ENCODE measurements at regions not wholly inside any gene's neighbourhood (a gene's known extent, or its start where the extent isn't known, plus 50 kb on each side); places are given as distances from the start of the nearest gene placed in this dataset.

DNA sequence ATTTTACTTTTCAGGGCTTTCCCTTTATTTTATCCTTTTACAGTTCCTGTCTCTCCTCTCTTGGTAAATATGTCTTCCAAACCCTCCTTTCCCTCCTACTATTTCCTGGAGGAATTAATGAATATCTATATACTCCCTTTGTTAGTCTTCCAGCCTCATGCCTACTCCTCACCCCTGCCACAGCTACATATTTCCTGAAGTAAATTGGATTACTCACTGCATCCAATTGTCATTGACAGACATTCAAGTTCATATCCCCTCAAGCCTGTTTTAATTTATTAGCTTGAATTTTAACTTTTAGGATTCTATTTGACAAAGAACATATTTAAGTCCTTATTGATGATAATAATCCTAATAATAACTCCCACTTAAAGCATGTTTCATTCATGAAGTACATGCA lies 314.5 kb downstream of the TMEM161B start (continued):
- TF ChIP-seq NR1H2 (CRISPR knock-in tag; IDR thresholded peaks at IDR 0.05) (no peak), GTF2B (IDR thresholded peaks at IDR 0.05; ENCODE audit: extremely low read depth, insufficient read length) (no peak)

DNA sequence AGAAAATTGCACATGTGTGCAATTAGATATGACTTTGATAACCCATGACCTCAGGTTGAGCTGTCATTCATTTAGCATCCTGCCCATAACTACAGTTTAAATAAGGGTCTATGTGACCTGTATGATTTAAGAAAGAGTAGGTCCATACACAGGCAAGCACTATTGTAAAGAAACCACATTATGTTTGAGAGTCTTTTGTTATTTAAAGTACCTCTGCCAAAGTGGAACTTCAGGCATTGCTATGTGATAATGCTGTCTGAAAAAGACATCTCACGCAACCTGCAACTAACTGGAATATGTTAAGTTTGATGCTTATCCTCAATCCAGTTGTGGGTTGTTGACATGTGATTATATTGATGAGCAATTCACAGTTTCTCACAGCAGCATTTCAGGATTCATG lies 317.0 kb downstream of the TMEM161B start:
- Histone ChIP-seq H2AFZ (ENCODE audit: low read depth, low read length) (no peak overlapping the region), H3K4me3 (no peak overlapping the region), H3K9ac (ENCODE audit: insufficient read depth in 1 of 2, low read depth in 2 of 2, low read length in 2 of 2) (no peak overlapping the region), H4K20me1 (replicated peaks; ENCODE audit: control insufficient read depth, insufficient read depth, low read length) (no peaks in the 10 kb centered on the region), H3K4me1 (replicated peaks in 1 of 2; ENCODE audit: control insufficient read depth in 2 of 2, insufficient read depth in 2 of 2, low read length in 2 of 2) (no peaks in the 10 kb centered on the region), H3K36me3 (ENCODE audit: control insufficient read depth, insufficient read depth, low read length) (no peaks in the 10 kb centered on the region), H3K27ac (ENCODE audit: extremely low read depth, low read depth, low read length) (no peak overlapping the region), H3K27me3 (ENCODE audit: control insufficient read depth in 2 of 2, insufficient read depth in 2 of 2, low read length in 2 of 2) (no peaks in the 10 kb centered on the region), H3K9me1 (ENCODE audit: control insufficient read depth, insufficient read depth, low read length) (no peaks in the 10 kb centered on the region), H3K9me3 (replicated peaks; ENCODE audit: control insufficient read depth, insufficient read depth, low read depth, low read length) (no peaks in the 10 kb centered on the region; the same call in 1 of the 2 replicates), H3K4me2 (ENCODE audit: insufficient read depth, low read length) (no peak overlapping the region), H3K79me2 (ENCODE audit: control insufficient read depth, insufficient read depth, low read length) (no peaks in the 10 kb centered on the region)
- no TSS peak for BruUV-seq (replicated peaks)
- WGBS (ENCODE audit: insufficient coverage, low coverage, missing lambda C conversion rate), result 0% methylated on average over 1 of the region's 1 CpG
- FAIRE-seq (no peak), DNase-seq (ENCODE audit: extremely low read depth in 1 of 4, low spot score in 3 of 4) (no peak), ATAC-seq (no peak)
- in situ Hi-C loops (cut with MboI) (no loop called here), intact Hi-C loops (cut with micrococcal nuclease) (no loop called here)
- CTCF ChIA-PET (ENCODE audit: low intra/inter-chr PET ratio), result no interaction called here
- POLR2A ChIA-PET, result no interaction called here
- no peak for TF ChIP-seq HES1 (IDR thresholded peaks at IDR 0.05; ENCODE audit: low read depth)
- no peak for TF ChIP-seq FOXP1 (CRISPR knock-in tag; IDR thresholded peaks at IDR 0.05)
- no peak for TF ChIP-seq ZNF764 (CRISPR knock-in tag; IDR thresholded peaks at IDR 0.05; ENCODE audit: low read depth)
- TF ChIP-seq SP1 (CRISPR knock-in tag; IDR thresholded peaks at IDR 0.05), result no peak
- no peak for TF ChIP-seq ZNF696 (CRISPR knock-in tag; conservative IDR thresholded peaks at IDR 0.05)
- no peak for TF ChIP-seq SAFB (IDR thresholded peaks at IDR 0.05; ENCODE audit: borderline replicate concordance, low read depth, low read length)
- TF ChIP-seq ZNF79 (CRISPR knock-in tag; IDR thresholded peaks at IDR 0.05; ENCODE audit: low read depth), result no peak
- TF ChIP-seq PRDM10 (IDR thresholded peaks at IDR 0.05; ENCODE audit: partially characterized antibody), result no peak
- no peak for TF ChIP-seq XRCC5 (IDR thresholded peaks at IDR 0.05; ENCODE audit: low read depth, low read length)
- TF ChIP-seq BCL6 (CRISPR knock-in tag; IDR thresholded peaks at IDR 0.05), result no peak
- TF ChIP-seq PTRF (tag; IDR thresholded peaks at IDR 0.05), result no peak
- TF ChIP-seq CEBPG (CRISPR knock-in tag; IDR thresholded peaks at IDR 0.05), result no peak
- no peak for TF ChIP-seq CEBPG (tag; conservative IDR thresholded peaks at IDR 0.05 in 1 of 2, IDR thresholded peaks at IDR 0.05 in 1 of 2)
- no peak for TF ChIP-seq ELF4 (CRISPR knock-in tag; IDR thresholded peaks at IDR 0.05)
- TF ChIP-seq, protein P1, sequence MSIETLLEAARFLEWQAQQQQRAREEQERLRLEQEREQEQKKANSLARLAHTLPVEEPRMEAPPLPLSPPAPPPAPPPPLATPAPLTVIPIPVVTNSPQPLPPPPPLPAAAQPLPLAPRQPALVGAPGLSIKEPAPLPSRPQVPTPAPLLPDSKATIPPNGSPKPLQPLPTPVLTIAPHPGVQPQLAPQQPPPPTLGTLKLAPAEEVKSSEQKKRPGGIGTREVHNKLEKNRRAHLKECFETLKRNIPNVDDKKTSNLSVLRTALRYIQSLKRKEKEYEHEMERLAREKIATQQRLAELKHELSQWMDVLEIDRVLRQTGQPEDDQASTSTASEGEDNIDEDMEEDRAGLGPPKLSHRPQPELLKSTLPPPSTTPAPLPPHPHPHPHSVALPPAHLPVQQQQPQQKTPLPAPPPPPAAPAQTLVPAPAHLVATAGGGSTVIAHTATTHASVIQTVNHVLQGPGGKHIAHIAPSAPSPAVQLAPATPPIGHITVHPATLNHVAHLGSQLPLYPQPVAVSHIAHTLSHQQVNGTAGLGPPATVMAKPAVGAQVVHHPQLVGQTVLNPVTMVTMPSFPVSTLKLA (conservative IDR thresholded peaks at IDR 0.05), result no peak

Measured in K562 (cell line).